Erythroblast (primary cell): ENCODE measurements at regions not wholly inside any gene's neighbourhood (a gene's known extent, or its start where the extent isn't known, plus 50 kb on each side); places are given as distances from the start of the nearest gene placed in this dataset.

Experiments used
- GATA1 ChIP-seq: IDR thresholded peaks from 2 replicates; pipeline ENCODE4 v1.6.1; 2011; ENCODE audit warnings: low read depth, mild to moderate bottlenecking, control low read depth, low read length, moderate library complexity
- POLR2A ChIP-seq: IDR thresholded peaks from 2 replicates; pipeline ENCODE4 v1.6.1; 2011; ENCODE audit warnings: mild to moderate bottlenecking, low read length

DNA sequence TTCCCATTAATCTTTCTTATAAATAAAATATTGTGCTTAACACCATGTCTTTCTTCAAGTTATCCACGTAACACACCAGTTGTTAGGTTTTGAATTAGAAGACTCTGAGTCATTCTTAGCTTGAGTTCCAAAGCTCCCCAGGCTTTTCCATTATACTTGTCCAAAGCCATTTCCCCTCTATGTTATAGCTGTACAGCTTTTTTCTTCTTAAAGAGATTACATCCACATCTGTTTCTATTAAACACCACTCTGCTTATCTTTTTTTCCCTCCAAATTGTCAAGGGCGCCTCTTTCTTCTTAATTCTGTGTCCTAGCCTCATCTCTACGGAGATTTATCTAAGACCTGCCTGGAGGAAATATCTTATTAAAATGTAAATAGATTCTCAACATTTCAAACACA lies 139.4 kb upstream of the CPHXL start:
- TF ChIP-seq POLR2A (no peak), GATA1 (no peak)
